IMR-90 (cell line): ENCODE measurements at regions not wholly inside any gene's neighbourhood (a gene's known extent, or its start where the extent isn't known, plus 50 kb on each side); places are given as distances from the start of the nearest gene placed in this dataset.

Experiments used
- FOS ChIP-seq: fragments of 150-350 bp; IDR thresholded peaks from 2 replicates; pipeline ENCODE4 v1.6.1; 2016; ENCODE audit warnings: low read depth, low read length
- POLR2A ChIP-seq: IDR thresholded peaks from 2 replicates; pipeline ENCODE4 v1.6.1; 2012; ENCODE audit warnings: mild to moderate bottlenecking, low read depth, low read length

- TF ChIP-seq FOS (no peak), POLR2A (no peak)
These were observed 640.7 kb downstream of the IRS1 start for GRCh38 chr2:226158940-226159339.
